HEK293 (cell line): ENCODE measurements at regions not wholly inside any gene's neighbourhood (a gene's known extent, or its start where the extent isn't known, plus 50 kb on each side); places are given as distances from the start of the nearest gene placed in this dataset.

ENCODE experiments used
- CTCF ChIA-PET: fragments of 350-600 bp; formaldehyde crosslinking; extraction: SDS; loops from one replicate; lab custom pipeline; 2021; ENCODE audit warnings: antibody characterized with exemption; lab: Yijun Ruan, JAX
- POLR2A ChIA-PET: fragments of 300-600 bp; formaldehyde crosslinking; extraction: SDS; loops from one replicate; lab custom pipeline; 2020; ENCODE audit warnings: antibody characterized with exemption, inconsistent platforms; lab: Yijun Ruan, JAX
- H3K27ac ChIP-seq: fragments of 200-500 bp; sonication (Bioruptor generic); 2 replicates; pipeline ENCODE4 v1.5.1; 2014; ENCODE audit warnings: low read depth, low read length, control low read depth, inconsistent platforms; ENCODE audit errors: extremely low read depth
- H3K36me3 ChIP-seq, 2 experiments: fragments of 200-500 bp in 1 of 2; sonication (Bioruptor generic) in 1 of 2; 1 replicate in 1 of 2; 2 replicates in 1 of 2; pipeline ENCODE4 v1.5.1; 2014 to 2017; ENCODE audit warnings: inconsistent platforms in 2 of 2, low read length in 2 of 2; ENCODE audit not compliant: control insufficient read depth in 2 of 2, insufficient read depth in 1 of 2
- H3K4me1 ChIP-seq: fragments of 200-500 bp; sonication (Bioruptor generic); 2 replicates; pipeline ENCODE4 v1.5.1; 2014; ENCODE audit warnings: mild to moderate bottlenecking, low read length, inconsistent platforms; ENCODE audit not compliant: control insufficient read depth, insufficient read depth
- H3K4me3 ChIP-seq: 2 replicates; pipeline ENCODE4 v1.5.1; 2011; ENCODE audit warnings: low read depth, mild to moderate bottlenecking, control low read depth, low read length, moderate library complexity
- H3K9me3 ChIP-seq: fragments of 200-500 bp; sonication (Bioruptor generic); 2 replicates; pipeline ENCODE4 v1.5.1; 2014; ENCODE audit warnings: low read depth, low read length, inconsistent platforms; ENCODE audit not compliant: control insufficient read depth, insufficient read depth
- GLI2 ChIP-seq: fragments of 450-650 bp; formaldehyde crosslinking; IDR thresholded peaks from 2 replicates; pipeline ENCODE4; 2017; ENCODE audit warnings: missing biosample characterization, missing genetic modification characterization, low read depth, borderline replicate concordance
- IKZF3 ChIP-seq: fragments of 450-650 bp; IDR thresholded peaks from 2 replicates; pipeline ENCODE4 v1.5.0; 2018; ENCODE audit warnings: missing biosample characterization, mild to moderate bottlenecking, missing genetic modification characterization, moderate library complexity
- KLF1 ChIP-seq: fragments of 450-650 bp; formaldehyde crosslinking; IDR thresholded peaks from 2 replicates; pipeline ENCODE4 v1.5.1; 2016; ENCODE audit warnings: missing biosample characterization, missing genetic modification characterization
- REPIN1 ChIP-seq: fragments of 450-650 bp; formaldehyde crosslinking; IDR thresholded peaks from 2 replicates; pipeline ENCODE4 v1.5.1; 2017; ENCODE audit warnings: missing biosample characterization, missing genetic modification characterization, low read depth
- SP2 ChIP-seq: fragments of 450-650 bp; formaldehyde crosslinking; IDR thresholded peaks from 2 replicates; pipeline ENCODE4 v1.5.1; 2016; ENCODE audit warnings: missing biosample characterization, missing genetic modification characterization
- SP7 ChIP-seq: fragments of 450-650 bp; formaldehyde crosslinking; IDR thresholded peaks from 2 replicates; pipeline ENCODE4 v1.5.1; 2016; ENCODE audit warnings: missing biosample characterization, missing genetic modification characterization
- TSHZ1 ChIP-seq: fragments of 450-650 bp; formaldehyde crosslinking; IDR thresholded peaks from 2 replicates; pipeline ENCODE4 v1.5.1; 2016; ENCODE audit warnings: missing biosample characterization, missing genetic modification characterization, borderline replicate concordance
- YY2 ChIP-seq: fragments of 450-650 bp; formaldehyde crosslinking; IDR thresholded peaks from 2 replicates; pipeline ENCODE4 v1.5.1; 2016; ENCODE audit warnings: missing biosample characterization, missing genetic modification characterization
- ZBTB17 ChIP-seq: fragments of 450-650 bp; formaldehyde crosslinking; IDR thresholded peaks from 2 replicates; pipeline ENCODE4 v1.5.1; 2016; ENCODE audit warnings: missing biosample characterization, missing genetic modification characterization
- ZFP41 ChIP-seq: fragments of 450-650 bp; formaldehyde crosslinking; IDR thresholded peaks from 2 replicates; pipeline ENCODE4 v1.5.1; 2016; ENCODE audit warnings: missing biosample characterization, missing genetic modification characterization, borderline replicate concordance
- ZNF221 ChIP-seq: fragments of 450-650 bp; formaldehyde crosslinking; IDR thresholded peaks from 2 replicates; pipeline ENCODE4 v1.5.1; 2017; ENCODE audit warnings: missing biosample characterization, missing genetic modification characterization, borderline replicate concordance
- ZNF223 ChIP-seq: fragments of 450-650 bp; formaldehyde crosslinking; IDR thresholded peaks from 2 replicates; pipeline ENCODE4 v1.5.1; 2016; ENCODE audit warnings: missing biosample characterization, missing genetic modification characterization
- ZNF292 ChIP-seq: fragments of 450-650 bp; formaldehyde crosslinking; IDR thresholded peaks from 2 replicates; pipeline ENCODE4 v1.5.1; 2016; ENCODE audit warnings: low read depth, missing biosample characterization, missing genetic modification characterization, borderline replicate concordance
- ZNF311 ChIP-seq: fragments of 450-650 bp; formaldehyde crosslinking; IDR thresholded peaks from 2 replicates; pipeline ENCODE4 v1.5.1; 2017; ENCODE audit warnings: missing biosample characterization, missing genetic modification characterization, borderline replicate concordance
- ZNF341 ChIP-seq: fragments of 450-650 bp; formaldehyde crosslinking; IDR thresholded peaks from 2 replicates; pipeline ENCODE4; 2016; ENCODE audit warnings: low read depth, missing biosample characterization, missing genetic modification characterization
- ZNF394 ChIP-seq: fragments of 450-650 bp; formaldehyde crosslinking; IDR thresholded peaks from 2 replicates; pipeline ENCODE4 v1.5.1; 2016; ENCODE audit warnings: missing biosample characterization, missing genetic modification characterization, mild to moderate bottlenecking, moderate library complexity, borderline replicate concordance
- ZNF521 ChIP-seq: fragments of 450-650 bp; formaldehyde crosslinking; IDR thresholded peaks from 2 replicates; pipeline ENCODE4 v1.5.1; 2017; ENCODE audit warnings: missing biosample characterization, mild to moderate bottlenecking, missing genetic modification characterization
- ZNF629 ChIP-seq: fragments of 450-650 bp; formaldehyde crosslinking; IDR thresholded peaks from 2 replicates; pipeline ENCODE4 v1.5.1; 2017; ENCODE audit warnings: missing biosample characterization, missing genetic modification characterization
- ZNF658 ChIP-seq: fragments of 450-650 bp; formaldehyde crosslinking; IDR thresholded peaks from 2 replicates; pipeline ENCODE4; 2016; ENCODE audit warnings: missing biosample characterization, missing genetic modification characterization
- ZNF704 ChIP-seq: fragments of 450-650 bp; formaldehyde crosslinking; IDR thresholded peaks from 2 replicates; pipeline ENCODE4 v1.5.1; 2016; ENCODE audit warnings: missing biosample characterization, missing genetic modification characterization
- ZNF76 ChIP-seq: fragments of 450-650 bp; formaldehyde crosslinking; IDR thresholded peaks from 2 replicates; pipeline ENCODE4; 2016; ENCODE audit warnings: low read depth, missing biosample characterization, missing genetic modification characterization, borderline replicate concordance
- ZNF837 ChIP-seq: fragments of 450-650 bp; formaldehyde crosslinking; IDR thresholded peaks from 2 replicates; pipeline ENCODE4 v1.5.1; 2016; ENCODE audit warnings: missing biosample characterization, missing genetic modification characterization
- ZSCAN30 ChIP-seq: fragments of 450-650 bp; IDR thresholded peaks from 2 replicates; pipeline ENCODE4 v1.5.1; 2018; ENCODE audit warnings: missing biosample characterization, mild to moderate bottlenecking, missing genetic modification characterization, moderate library complexity
- TF ChIP-seq, protein P1 (sequence below): fragments of 450-650 bp; formaldehyde crosslinking; IDR thresholded peaks from 2 replicates; pipeline ENCODE4 v1.5.1; 2017; ENCODE audit warnings: missing biosample characterization, mild to moderate bottlenecking, missing genetic modification characterization, moderate library complexity
- TF ChIP-seq, protein P2 (sequence below): fragments of 450-650 bp; formaldehyde crosslinking; IDR thresholded peaks from 2 replicates; pipeline ENCODE4 v1.5.1; 2016; ENCODE audit warnings: missing biosample characterization, missing genetic modification characterization

DNA sequence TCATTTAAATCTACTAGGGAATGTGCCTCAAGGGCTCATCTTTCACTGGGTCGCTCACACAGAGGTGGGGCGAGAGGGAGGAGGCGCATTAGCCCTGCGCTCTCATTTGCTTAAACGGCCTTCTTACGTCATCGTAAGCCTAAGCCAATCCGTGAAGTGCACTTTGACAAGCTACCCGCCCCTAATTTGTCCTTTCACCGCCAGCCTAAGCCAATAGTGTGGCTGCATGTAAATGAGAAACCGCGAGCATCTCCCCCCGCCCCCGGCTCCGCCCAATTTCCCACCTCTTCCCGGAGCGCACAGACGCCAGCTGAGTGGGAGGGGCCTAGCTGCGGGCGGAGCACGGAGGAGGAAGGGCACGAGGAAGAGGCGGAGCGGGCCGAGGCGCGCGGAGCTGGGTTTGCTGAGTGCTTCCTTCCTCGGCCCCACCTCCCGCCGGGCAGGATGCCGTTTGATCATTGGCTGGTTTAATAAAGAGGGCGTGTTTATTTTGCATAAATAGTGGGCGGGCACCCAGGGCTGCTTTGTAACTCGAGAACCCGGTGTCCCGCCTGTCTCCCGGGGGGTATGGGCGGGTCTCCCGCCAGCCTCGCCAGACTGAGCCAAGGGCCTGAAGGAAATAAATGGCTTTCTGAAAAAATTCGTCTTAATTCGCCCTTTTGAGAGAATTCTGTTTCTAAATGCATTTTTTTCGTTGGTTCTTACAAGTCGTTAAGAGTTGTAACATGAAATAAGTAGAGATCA is 289.6 kb upstream of the NFE2L3 start (continued):
- TF ChIP-seq ZNF341 (tag by site-specific recombination) (peak; percentile 99), ZNF223 (tag by site-specific recombination) (no peak), ZNF658 (tag by site-specific recombination) (no peak), ZNF311 (tag by site-specific recombination) (no peak), TSHZ1 (tag by site-specific recombination) (no peak), GLI2 (no peak), SP2 (tag by site-specific recombination) (peak; percentile 89), ZNF837 (tag by site-specific recombination) (no peak), ZNF221 (tag by site-specific recombination) (no peak), ZSCAN30 (tag by site-specific recombination) (no peak), ZNF629 (tag by site-specific recombination) (peak; percentile 91), KLF1 (tag by site-specific recombination) (peak; percentile 65)
- TF ChIP-seq, protein P1, sequence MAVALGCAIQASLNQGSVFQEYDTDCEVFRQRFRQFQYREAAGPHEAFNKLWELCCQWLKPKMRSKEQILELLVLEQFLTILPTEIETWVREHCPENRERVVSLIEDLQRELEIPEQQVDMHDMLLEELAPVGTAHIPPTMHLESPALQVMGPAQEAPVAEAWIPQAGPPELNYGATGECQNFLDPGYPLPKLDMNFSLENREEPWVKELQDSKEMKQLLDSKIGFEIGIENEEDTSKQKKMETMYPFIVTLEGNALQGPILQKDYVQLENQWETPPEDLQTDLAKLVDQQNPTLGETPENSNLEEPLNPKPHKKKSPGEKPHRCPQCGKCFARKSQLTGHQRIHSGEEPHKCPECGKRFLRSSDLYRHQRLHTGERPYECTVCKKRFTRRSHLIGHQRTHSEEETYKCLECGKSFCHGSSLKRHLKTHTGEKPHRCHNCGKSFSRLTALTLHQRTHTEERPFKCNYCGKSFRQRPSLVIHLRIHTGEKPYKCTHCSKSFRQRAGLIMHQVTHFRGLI (tag by site-specific recombination), result no peak
- TF ChIP-seq, all 188 proteins: peak for 25

DNA sequence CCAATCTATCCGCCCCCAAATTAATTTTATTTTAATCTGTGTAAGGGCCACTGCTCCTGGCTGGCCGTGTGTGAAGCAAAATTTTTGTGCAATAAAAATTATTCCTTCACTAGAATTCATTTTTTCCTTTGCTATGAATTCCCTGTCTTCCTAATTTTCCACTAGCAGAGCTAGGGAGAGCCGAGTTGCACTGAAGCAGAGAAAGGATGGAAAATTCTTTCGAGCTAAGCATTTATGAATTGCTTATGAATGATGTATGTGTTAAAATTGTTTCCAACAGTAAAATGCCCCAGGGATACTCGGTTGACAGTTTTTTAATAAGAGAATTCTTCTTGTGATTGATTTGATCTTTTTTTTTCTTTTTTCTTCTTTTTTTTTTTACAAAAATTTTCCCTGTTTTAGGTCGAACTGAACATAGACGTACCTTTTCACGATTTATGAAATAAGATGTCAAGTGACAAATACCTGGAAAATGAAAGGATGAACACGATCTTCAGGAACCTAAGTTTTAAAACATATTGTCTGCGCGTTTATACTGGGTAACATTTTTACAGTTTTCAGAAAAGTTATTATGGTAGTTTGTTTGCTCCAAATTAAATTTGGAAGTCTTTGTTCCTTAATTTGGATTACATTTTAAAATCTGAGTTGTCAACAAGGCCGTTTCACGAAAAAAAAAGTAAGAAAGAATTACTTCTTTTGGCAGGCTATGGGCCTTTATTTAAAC is 288.8 kb upstream of the NFE2L3 start:
- Histone ChIP-seq H3K4me3 (no peak overlapping the region; the same call in 1 of the 2 replicates), H3K4me1 (peaks cover 19% of the 10 kb centered on the region), H3K9me3 (no peaks in the 10 kb centered on the region), H3K36me3 (no peaks in the 10 kb centered on the region), H3K27ac (peak overlapping the region; percentile 59)
- CTCF ChIA-PET, result interaction anchor here (0.9 to 1.4 kb wide), 2 partner anchors 289 to 1299 kb away, joined by 3 read pairs; no protein-coding TSS in a partner anchor
- POLR2A ChIA-PET, result interaction anchor here (0.9 to 1.9 kb wide), 16 partner anchors 16 to 1320 kb away, joined by 3 to 12 read pairs (median 4); partner anchors contain the start of genes CBX3, HNRNPA2B1, HOXA5 and HOXA7
- TF ChIP-seq ZNF76 (tag by site-specific recombination) (no peak), REPIN1 (tag by site-specific recombination) (no peak), ZNF521 (no peak), ZFP41 (no peak), ZNF837 (tag by site-specific recombination) (no peak), GLI2 (no peak), ZNF394 (tag by site-specific recombination) (no peak), YY2 (tag by site-specific recombination) (no peak), ZNF292 (tag by site-specific recombination) (no peak), ZNF341 (tag by site-specific recombination) (no peak), ZSCAN30 (tag by site-specific recombination) (no peak; the same call in 1 of the 2 replicates), SP7 (0 out of 2 replicates have a peak, but pooled peaks have one; percentile 6), ZBTB17 (tag by site-specific recombination) (peak; percentile 75), ZNF704 (tag by site-specific recombination) (no peak), IKZF3 (tag by site-specific recombination) (peak; percentile 78)
- TF ChIP-seq, protein P2, sequence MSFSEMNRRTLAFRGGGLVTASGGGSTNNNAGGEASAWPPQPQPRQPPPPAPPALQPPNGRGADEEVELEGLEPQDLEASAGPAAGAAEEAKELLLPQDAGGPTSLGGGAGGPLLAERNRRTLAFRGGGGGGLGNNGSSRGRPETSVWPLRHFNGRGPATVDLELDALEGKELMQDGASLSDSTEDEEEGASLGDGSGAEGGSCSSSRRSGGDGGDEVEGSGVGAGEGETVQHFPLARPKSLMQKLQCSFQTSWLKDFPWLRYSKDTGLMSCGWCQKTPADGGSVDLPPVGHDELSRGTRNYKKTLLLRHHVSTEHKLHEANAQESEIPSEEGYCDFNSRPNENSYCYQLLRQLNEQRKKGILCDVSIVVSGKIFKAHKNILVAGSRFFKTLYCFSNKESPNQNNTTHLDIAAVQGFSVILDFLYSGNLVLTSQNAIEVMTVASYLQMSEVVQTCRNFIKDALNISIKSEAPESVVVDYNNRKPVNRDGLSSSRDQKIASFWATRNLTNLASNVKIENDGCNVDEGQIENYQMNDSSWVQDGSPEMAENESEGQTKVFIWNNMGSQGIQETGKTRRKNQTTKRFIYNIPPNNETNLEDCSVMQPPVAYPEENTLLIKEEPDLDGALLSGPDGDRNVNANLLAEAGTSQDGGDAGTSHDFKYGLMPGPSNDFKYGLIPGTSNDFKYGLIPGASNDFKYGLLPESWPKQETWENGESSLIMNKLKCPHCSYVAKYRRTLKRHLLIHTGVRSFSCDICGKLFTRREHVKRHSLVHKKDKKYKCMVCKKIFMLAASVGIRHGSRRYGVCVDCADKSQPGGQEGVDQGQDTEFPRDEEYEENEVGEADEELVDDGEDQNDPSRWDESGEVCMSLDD (tag by site-specific recombination), result no peak
